Fibroblast of villous mesenchyme (primary cell): ENCODE measurements at regions not wholly inside any gene's neighbourhood (a gene's known extent, or its start where the extent isn't known, plus 50 kb on each side); places are given as distances from the start of the nearest gene placed in this dataset.

Experiments used
- DNase-seq: peaks from one replicate; pipeline ENCODE4 v3.0.0-alpha.2; 2010; ENCODE audit warnings: low read depth
- H3K4me3 ChIP-seq: 2 replicates; pipeline ENCODE4 v1.5.1; 2011; ENCODE audit warnings: low read depth, mild to moderate bottlenecking, low read length
- CTCF ChIP-seq: IDR thresholded peaks from 2 replicates; pipeline ENCODE4 v1.5.1; 2012; ENCODE audit warnings: low read depth, mild to moderate bottlenecking, low read length; ENCODE audit not compliant: insufficient read depth

DNA sequence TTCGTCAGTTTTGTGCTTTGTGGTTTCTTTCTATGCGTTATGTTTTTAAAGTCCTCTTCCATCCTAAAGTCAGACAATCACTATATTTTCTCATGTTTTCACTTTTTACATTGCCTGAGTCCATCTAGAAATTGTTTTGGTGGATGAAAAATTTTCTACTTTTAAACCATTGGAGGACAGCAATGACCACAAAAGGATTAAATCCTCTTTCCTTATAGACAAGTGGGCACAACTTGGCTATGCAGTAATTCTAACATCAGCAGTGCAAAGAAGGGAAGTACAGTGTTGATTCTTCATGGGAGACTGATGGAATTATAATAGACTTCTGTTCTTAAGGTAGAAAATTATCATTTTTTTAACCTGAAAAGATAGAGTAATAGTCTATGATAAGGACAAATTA lies 75.5 kb downstream of the PALM2AKAP2 start:
- no peak for TF ChIP-seq CTCF
- DNase-seq = no peak
- no peak overlapping the region for H3K4me3 ChIP-seq

DNA sequence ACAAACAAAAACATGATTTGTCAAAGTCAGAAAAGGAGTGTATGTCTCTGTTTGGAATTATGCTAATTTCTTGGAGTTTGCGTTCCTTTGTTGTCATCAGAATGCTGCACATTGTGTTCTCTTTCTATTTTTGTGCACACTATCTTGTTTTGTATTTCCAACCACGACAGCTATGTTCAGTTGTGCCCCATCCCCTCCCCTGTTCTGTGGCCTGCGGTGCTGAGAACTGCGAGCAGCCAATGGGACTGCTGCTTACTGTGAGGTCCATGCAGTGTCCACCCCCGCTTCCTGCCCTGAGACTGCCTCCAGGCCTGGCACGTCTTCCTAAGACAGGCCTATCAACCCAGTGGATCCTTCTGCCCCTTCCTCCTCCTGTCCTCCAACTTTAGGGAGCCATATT lies 76.8 kb downstream of the PALM2AKAP2 start:
- TF ChIP-seq CTCF = no peak
- no peak overlapping the region for H3K4me3 ChIP-seq
- DNase-seq = no peak

DNA sequence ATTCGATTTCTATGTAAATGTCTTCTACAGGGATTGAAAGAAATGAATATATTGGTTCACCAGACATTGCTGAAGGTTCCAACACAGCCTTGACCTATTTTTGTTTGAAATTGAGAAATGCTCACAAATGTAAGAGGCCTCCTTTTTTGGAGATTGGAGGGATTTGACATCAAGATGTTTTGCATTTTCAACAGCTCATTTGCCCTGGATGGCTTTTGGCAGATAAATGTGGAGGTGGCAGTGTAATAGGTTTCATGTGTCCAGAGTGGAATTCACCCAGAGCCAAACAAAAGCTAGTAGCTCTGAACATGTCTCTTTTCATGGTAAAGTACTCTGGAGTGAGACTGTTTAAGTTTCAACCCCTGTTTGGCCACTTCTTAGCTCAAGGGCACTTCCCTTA lies 77.3 kb downstream of the PALM2AKAP2 start:
- no peak overlapping the region for H3K4me3 ChIP-seq
- no peak for TF ChIP-seq CTCF
- no peak for DNase-seq

DNA sequence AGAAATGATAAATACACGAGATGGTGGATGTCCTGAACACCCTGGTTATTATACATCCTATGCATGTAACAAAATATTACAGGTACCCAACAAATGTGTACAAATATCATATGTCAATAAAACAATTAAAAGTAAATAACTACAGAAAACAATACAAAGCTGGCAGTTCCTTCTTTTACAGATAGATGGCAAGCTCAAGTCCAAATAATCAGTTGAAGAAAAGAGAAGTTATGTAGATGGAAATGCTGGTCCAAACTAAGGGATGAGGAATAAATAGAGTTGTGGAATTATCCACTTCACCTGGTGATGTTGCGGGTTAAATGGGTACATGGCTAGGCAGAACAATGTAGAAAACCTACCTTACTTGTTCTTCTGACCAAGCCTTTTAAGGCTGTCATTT lies 79.4 kb downstream of the PALM2AKAP2 start:
- peak; percentile 34 for TF ChIP-seq CTCF
- no peak for DNase-seq
- H3K4me3 ChIP-seq = no peak overlapping the region

- DNase-seq = no peak
- no peak for TF ChIP-seq CTCF
- H3K4me3 ChIP-seq = no peak overlapping the region
These were observed 80.5 kb downstream of the PALM2AKAP2 start for GRCh38 chr9:109860521-109860920.

- no peak overlapping the region for H3K4me3 ChIP-seq
- no peak for TF ChIP-seq CTCF
- peak; percentile 47 for DNase-seq
These were observed 81.5 kb downstream of the PALM2AKAP2 start for GRCh38 chr9:109861499-109861898.

- no peak for TF ChIP-seq CTCF
- no peak overlapping the region for H3K4me3 ChIP-seq
- DNase-seq = no peak
These were observed 81.9 kb downstream of the PALM2AKAP2 start for GRCh38 chr9:109861918-109862317.
